Endothelial cell of umbilical vein (primary cell): ENCODE measurements at regions not wholly inside any gene's neighbourhood (a gene's known extent, or its start where the extent isn't known, plus 50 kb on each side); places are given as distances from the start of the nearest gene placed in this dataset.

Experiments used
- BruUV-seq: library from RNA; stranded (reverse); fragments of 400-500 nt; replicated peaks from 2 replicates; lab custom pipeline; 2021; lab: Mats Ljungman, UMichigan
- CTCF ChIA-PET: fragments of 300-600, 350-600 bp; sonication (Branson Sonifier 250); formaldehyde crosslinking; loops from one replicate; lab custom pipeline; 2021; ENCODE audit warnings: antibody characterized with exemption, inconsistent platforms; lab: Charles Lee
- POLR2A ChIA-PET: fragments of 300-600, 350-600 bp; sonication (Branson Sonifier 250); formaldehyde crosslinking; loops from one replicate; lab custom pipeline; 2021; ENCODE audit warnings: antibody characterized with exemption, inconsistent platforms; lab: Charles Lee
- DNase-seq: peaks from one replicate; pipeline ENCODE4 v3.0.0-alpha.2; 2011; ENCODE audit warnings: low read depth, low spot score
- FAIRE-seq: peaks from 2 replicates; lab custom pipeline; 2011; peaks lifted over from hg19 to GRCh38; lab: Jason Lieb, UNC
- H2AFZ ChIP-seq: 2 replicates; pipeline ENCODE4 v1.6.0; 2012; ENCODE audit warnings: low read depth, low read length, control low read depth, inconsistent platforms
- H3K27ac ChIP-seq: 2 replicates; pipeline ENCODE4 v1.5.1; 2011; ENCODE audit warnings: low read depth, mild to moderate bottlenecking, control low read depth, low read length, moderate library complexity; ENCODE audit not compliant: insufficient read depth
- H3K27me3 ChIP-seq, 2 experiments: 2 replicates each; pipeline versions ENCODE4 v1.6.0 to v1.6.1; 2011; ENCODE audit warnings: low read length in 2 of 2, mixed read lengths in 1 of 2; ENCODE audit not compliant: control insufficient read depth in 2 of 2, insufficient read depth in 2 of 2
- H3K36me3 ChIP-seq, 2 experiments: 2 replicates in 1 of 2; 3 replicates in 1 of 2; pipeline ENCODE4 v1.5.1; 2011; ENCODE audit warnings: low read length in 2 of 2, mild to moderate bottlenecking in 1 of 2, moderate library complexity in 1 of 2; ENCODE audit not compliant: control insufficient read depth in 2 of 2, insufficient read depth in 2 of 2; ENCODE audit errors: extremely low read depth in 1 of 2
- H3K4me1 ChIP-seq: 3 replicates; pipeline ENCODE4 v1.5.1; 2011; ENCODE audit warnings: mild to moderate bottlenecking, low read length; ENCODE audit not compliant: control insufficient read depth, insufficient read depth; ENCODE audit errors: extremely low read depth
- H3K4me2 ChIP-seq: 2 replicates; pipeline ENCODE4 v1.6.1; 2011; ENCODE audit warnings: low read length, control low read depth, mixed read lengths; ENCODE audit not compliant: insufficient read depth
- H3K4me3 ChIP-seq, 3 experiments: fragments of 200-600 bp in 1 of 3; sonication (generic), shearing (Covaris generic) in 1 of 3; replicated peaks in 1 of 3; 2 replicates each; pipeline ENCODE4 v1.5.1; 2011 to 2016; ENCODE audit warnings: control low read depth in 3 of 3, low read length in 3 of 3, mild to moderate bottlenecking in 2 of 3, inconsistent platforms in 1 of 3, low read depth in 1 of 3, moderate library complexity in 1 of 3; ENCODE audit not compliant: insufficient read depth in 1 of 3
- H3K79me2 ChIP-seq: 2 replicates; pipeline ENCODE4 v1.6.0; 2012; ENCODE audit warnings: low read length, inconsistent platforms; ENCODE audit not compliant: control insufficient read depth, insufficient read depth
- H3K9ac ChIP-seq: replicated peaks from 2 replicates; pipeline ENCODE3; 2011; ENCODE audit warnings: low read length, control low read depth; ENCODE audit not compliant: insufficient read depth; ENCODE audit errors: extremely low read depth
- H3K9me1 ChIP-seq: replicated peaks from 3 replicates; pipeline ENCODE4 v1.6.0; 2011; ENCODE audit warnings: mild to moderate bottlenecking, low read length; ENCODE audit not compliant: control insufficient read depth, insufficient read depth; ENCODE audit errors: extremely low read depth
- H3K9me3 ChIP-seq: replicated peaks from 2 replicates; pipeline ENCODE4 v1.5.1; 2012; ENCODE audit warnings: low read length, inconsistent platforms; ENCODE audit not compliant: control insufficient read depth, insufficient read depth
- H4K20me1 ChIP-seq: replicated peaks from 2 replicates; pipeline ENCODE3; 2011; ENCODE audit warnings: mild to moderate bottlenecking, low read length; ENCODE audit not compliant: control insufficient read depth, insufficient read depth; ENCODE audit errors: extremely low read depth
- FOS ChIP-seq: IDR thresholded peaks from 2 replicates; pipeline ENCODE4 v1.6.1; 2011; ENCODE audit warnings: mild to moderate bottlenecking, low read length, moderate library complexity, borderline replicate concordance; ENCODE audit not compliant: insufficient read depth
- JUN ChIP-seq: IDR thresholded peaks from 2 replicates; pipeline ENCODE4 v1.6.1; 2011; ENCODE audit warnings: borderline replicate concordance, low read depth; ENCODE audit not compliant: insufficient read length, insufficient read depth
- MYC ChIP-seq: IDR thresholded peaks from one replicate; pipeline ENCODE4 v1.6.1; 2011; ENCODE audit warnings: mild to moderate bottlenecking, low read depth, low read length
- POLR2A ChIP-seq: IDR thresholded peaks from 2 replicates; pipeline ENCODE4 v1.6.1; 2012; ENCODE audit warnings: low read depth, mild to moderate bottlenecking, control low read depth, low read length
- POLR2AphosphoS5 ChIP-seq: IDR thresholded peaks from 2 replicates; pipeline ENCODE4 v1.6.1; 2012; ENCODE audit warnings: low read depth, mild to moderate bottlenecking, control low read depth, low read length, moderate library complexity; ENCODE audit not compliant: insufficient read depth
- dilution Hi-C: fragments of 300-500 bp; cut with MboI; formaldehyde crosslinking; loops from one replicate; pipeline ENCODE4 v1.15.0; 2019; ENCODE audit warnings: low sequenced_read_pairs; ENCODE audit not compliant: extremely low pct_ligation_motif_present
- intact Hi-C: fragments of 100-400 bp; cut with micrococcal nuclease; formaldehyde crosslinking; loops from one replicate; pipeline ENCODE4 v1.10.0; 2022
- TF ChIP-seq, protein P1 (sequence below): IDR thresholded peaks from 2 replicates; pipeline ENCODE4 v1.6.1; 2011; ENCODE audit not compliant: insufficient read depth, insufficient read length
- TF ChIP-seq, protein P2 (sequence below), 2 donors: IDR thresholded peaks; 1 replicate in 1 of 2; 2 replicates in 1 of 2; pipeline ENCODE4 v1.5.1; 2011; ENCODE audit warnings: low read length in 2 of 2, mild to moderate bottlenecking in 2 of 2, moderate library complexity in 2 of 2, control low read depth in 1 of 2, inconsistent platforms in 1 of 2, low read depth in 1 of 2; ENCODE audit not compliant: insufficient read depth in 1 of 2; ENCODE audit errors: extremely low read depth in 1 of 2

DNA sequence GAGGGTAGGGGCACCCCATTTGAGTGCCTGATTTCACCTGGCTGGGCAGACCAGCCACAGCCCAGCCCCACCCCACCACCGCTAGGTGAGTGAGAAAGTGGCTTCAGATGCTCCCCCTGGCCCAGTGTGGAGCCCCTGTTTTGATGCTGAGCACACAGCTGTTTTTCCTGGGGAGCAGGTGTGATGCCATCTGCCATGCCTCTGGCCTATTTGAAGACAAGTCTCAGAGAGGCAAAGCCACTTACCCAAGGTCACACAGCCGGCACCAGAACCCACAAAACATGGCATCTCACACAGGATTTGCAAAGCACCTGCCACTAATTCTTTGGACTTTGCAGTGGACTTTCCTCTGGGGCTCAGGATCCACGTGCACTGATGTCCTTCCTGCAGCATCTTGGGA is 131.3 kb downstream of the INHBB start:
- H3K9ac ChIP-seq, result no peak overlapping the region
- DNase-seq, result no peak
- intact Hi-C loops (no loop called here), dilution Hi-C loops (no loop called here)
- H3K9me3 ChIP-seq, result no peaks in the 10 kb centered on the region
- H3K4me1 ChIP-seq, result no peaks in the 10 kb centered on the region
- peaks cover 0 to 3% of the 10 kb centered on the region in 2 experiments for H3K27me3 ChIP-seq
- no peak for TF ChIP-seq MYC
- no peak for TF ChIP-seq FOS
- TF ChIP-seq JUN, result no peak
- no peak for TF ChIP-seq POLR2A
- TF ChIP-seq POLR2AphosphoS5, result no peak
- TF ChIP-seq, protein P1, sequence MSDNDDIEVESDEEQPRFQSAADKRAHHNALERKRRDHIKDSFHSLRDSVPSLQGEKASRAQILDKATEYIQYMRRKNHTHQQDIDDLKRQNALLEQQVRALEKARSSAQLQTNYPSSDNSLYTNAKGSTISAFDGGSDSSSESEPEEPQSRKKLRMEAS, result no peak
- TF ChIP-seq, protein P2, sequence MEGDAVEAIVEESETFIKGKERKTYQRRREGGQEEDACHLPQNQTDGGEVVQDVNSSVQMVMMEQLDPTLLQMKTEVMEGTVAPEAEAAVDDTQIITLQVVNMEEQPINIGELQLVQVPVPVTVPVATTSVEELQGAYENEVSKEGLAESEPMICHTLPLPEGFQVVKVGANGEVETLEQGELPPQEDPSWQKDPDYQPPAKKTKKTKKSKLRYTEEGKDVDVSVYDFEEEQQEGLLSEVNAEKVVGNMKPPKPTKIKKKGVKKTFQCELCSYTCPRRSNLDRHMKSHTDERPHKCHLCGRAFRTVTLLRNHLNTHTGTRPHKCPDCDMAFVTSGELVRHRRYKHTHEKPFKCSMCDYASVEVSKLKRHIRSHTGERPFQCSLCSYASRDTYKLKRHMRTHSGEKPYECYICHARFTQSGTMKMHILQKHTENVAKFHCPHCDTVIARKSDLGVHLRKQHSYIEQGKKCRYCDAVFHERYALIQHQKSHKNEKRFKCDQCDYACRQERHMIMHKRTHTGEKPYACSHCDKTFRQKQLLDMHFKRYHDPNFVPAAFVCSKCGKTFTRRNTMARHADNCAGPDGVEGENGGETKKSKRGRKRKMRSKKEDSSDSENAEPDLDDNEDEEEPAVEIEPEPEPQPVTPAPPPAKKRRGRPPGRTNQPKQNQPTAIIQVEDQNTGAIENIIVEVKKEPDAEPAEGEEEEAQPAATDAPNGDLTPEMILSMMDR (IDR thresholded peaks at IDR 0.05; ENCODE audit: extremely low read depth in 1 of 2, insufficient read depth in 1 of 2, low read depth in 1 of 2, low read length in 2 of 2), result no peak
- no peaks in the 10 kb centered on the region for H3K36me3 ChIP-seq
- FAIRE-seq, result no peak
- no peaks in the 10 kb centered on the region for H3K79me2 ChIP-seq
- no peaks in the 10 kb centered on the region for H3K9me1 ChIP-seq
- ChIA-PET CTCF (no interaction called here), POLR2A (no interaction called here)
- H3K27ac ChIP-seq, result no peak overlapping the region
- H3K4me3 ChIP-seq, result no peak overlapping the region
- no peaks in the 10 kb centered on the region for H4K20me1 ChIP-seq
- H2AFZ ChIP-seq, result no peak overlapping the region
- no TSS peak for BruUV-seq
- H3K4me2 ChIP-seq, result no peak overlapping the region
